GM23338 (cell line): ENCODE measurements at regions not wholly inside any gene's neighbourhood (a gene's known extent, or its start where the extent isn't known, plus 50 kb on each side); places are given as distances from the start of the nearest gene placed in this dataset.

ENCODE experiments used
- ATAC-seq: fragments of 200-7000 bp; cut with Tn5 transposase; 3 replicates; pipeline ENCODE4 v1.9.1; 2020
- DNase-seq: peaks from one replicate; pipeline ENCODE4 v3.0.0-alpha.2; 2015; ENCODE audit warnings: low spot score
- H2AFZ ChIP-seq: fragments of 200-600 bp; sonication (generic); 2 replicates; pipeline ENCODE4 v1.8.0; 2016; ENCODE audit warnings: antibody characterized with exemption, mild to moderate bottlenecking, moderate library complexity
- H3F3A ChIP-seq: fragments of 200-600 bp; sonication (generic); replicated peaks from 2 replicates; pipeline ENCODE4 v1.8.0; 2017; ENCODE audit warnings: antibody characterized with exemption, mixed run types, low read depth
- H3K27ac ChIP-seq: fragments of 200-600 bp; sonication (generic); 2 replicates; pipeline ENCODE4 v1.6.1; 2016; ENCODE audit warnings: low read depth
- H3K27me3 ChIP-seq: fragments of 200-600 bp; sonication (generic); 2 replicates; pipeline ENCODE4 v1.8.0; 2016; ENCODE audit warnings: mild to moderate bottlenecking, mixed run types, moderate library complexity; ENCODE audit not compliant: insufficient read depth
- H3K36me3 ChIP-seq: fragments of 200-600 bp; sonication (generic); 2 replicates; pipeline ENCODE4 v1.8.0; 2016; ENCODE audit warnings: mild to moderate bottlenecking; ENCODE audit not compliant: insufficient read depth
- H3K4me1 ChIP-seq: fragments of 200-600 bp; sonication (generic); 2 replicates; pipeline ENCODE4 v1.8.0; 2016; ENCODE audit warnings: mild to moderate bottlenecking, moderate library complexity; ENCODE audit not compliant: insufficient read depth
- H3K4me2 ChIP-seq: fragments of 200-600 bp; sonication (generic); 2 replicates; pipeline ENCODE4 v1.7.1; 2017; ENCODE audit warnings: mixed run types
- H3K4me3 ChIP-seq: fragments of 200-600 bp; sonication (generic); 2 replicates; pipeline ENCODE4 v1.6.1; 2016; ENCODE audit warnings: mixed run types
- H3K79me2 ChIP-seq: fragments of 200-600 bp; sonication (generic); replicated peaks from 2 replicates; pipeline ENCODE4 v1.8.0; 2017; ENCODE audit warnings: mild to moderate bottlenecking; ENCODE audit not compliant: insufficient read depth
- H3K9me2 ChIP-seq: fragments of 200-600 bp; sonication (generic); 2 replicates; pipeline ENCODE4 v1.8.0; 2017; ENCODE audit not compliant: insufficient read depth
- H4K20me1 ChIP-seq: fragments of 200-600 bp; sonication (generic); replicated peaks from 2 replicates; pipeline ENCODE4 v1.8.0; 2017; ENCODE audit warnings: mild to moderate bottlenecking; ENCODE audit not compliant: insufficient read depth
- H3K27ac Mint-ChIP-seq: 2 replicates; pipeline ENCODE4 v1.8.0; 2020; ENCODE audit warnings: inconsistent platforms, mild to moderate bottlenecking, moderate library complexity, mixed read lengths
- H3K27me3 Mint-ChIP-seq: 3 replicates; pipeline ENCODE4 v1.8.0; 2022; ENCODE audit warnings: low read depth, mild to moderate bottlenecking, moderate library complexity, mixed read lengths, inconsistent platforms; ENCODE audit not compliant: insufficient read depth, poor library complexity
- H3K36me3 Mint-ChIP-seq: 3 replicates; pipeline ENCODE4 v1.8.0; 2021; ENCODE audit warnings: low read depth, mild to moderate bottlenecking, inconsistent platforms, moderate library complexity, mixed read lengths
- H3K4me1 Mint-ChIP-seq: 3 replicates; pipeline ENCODE4 v1.8.0; 2020; ENCODE audit warnings: mild to moderate bottlenecking, inconsistent platforms, mixed read lengths
- H3K4me3 Mint-ChIP-seq: 3 replicates; pipeline ENCODE4 v1.8.0; 2021; ENCODE audit warnings: moderate library complexity, mild to moderate bottlenecking, inconsistent platforms, mixed read lengths
- H3K9me3 Mint-ChIP-seq: 3 replicates; pipeline ENCODE4 v1.8.0; 2020; ENCODE audit warnings: moderate library complexity, mild to moderate bottlenecking, inconsistent platforms, mixed read lengths
- EZH2phosphoT487 ChIP-seq: fragments of 200-600 bp; sonication (generic); IDR thresholded peaks from one replicate; pipeline ENCODE4 v1.8.1; 2018; ENCODE audit warnings: antibody characterized with exemption; ENCODE audit not compliant: unreplicated experiment
- JUNB ChIP-seq: IDR thresholded peaks from one replicate; pipeline ENCODE4 v1.6.1; 2016; ENCODE audit warnings: antibody characterized with exemption; ENCODE audit not compliant: unreplicated experiment
- NANOG ChIP-seq: IDR thresholded peaks from 2 replicates; pipeline ENCODE4 v1.6.1; 2016; ENCODE audit warnings: antibody characterized with exemption, borderline replicate concordance
- POLR2AphosphoS5 ChIP-seq: IDR thresholded peaks from 2 replicates; pipeline ENCODE4 v1.6.1; 2016; ENCODE audit warnings: antibody characterized with exemption, low read depth
- STAT1 ChIP-seq: IDR thresholded peaks from one replicate; pipeline ENCODE4 v1.6.1; 2016; ENCODE audit warnings: antibody characterized with exemption; ENCODE audit not compliant: unreplicated experiment
- ZNF114 ChIP-seq: fragments of 250-450 bp; sonication (Bioruptor Pico); IDR thresholded peaks from 2 replicates; pipeline ENCODE4 v1.5.0; 2020; ENCODE audit warnings: mild to moderate bottlenecking, moderate library complexity
- TF ChIP-seq, protein P1 (sequence below): fragments of 250-450 bp; sonication (Bioruptor Pico); IDR thresholded peaks from 2 replicates; pipeline ENCODE4 v1.5.0; 2020; ENCODE audit warnings: mild to moderate bottlenecking, moderate library complexity
- TF ChIP-seq, protein P2 (sequence below): IDR thresholded peaks from 2 replicates; pipeline ENCODE4 v1.6.1; 2016; ENCODE audit warnings: antibody characterized with exemption

DNA sequence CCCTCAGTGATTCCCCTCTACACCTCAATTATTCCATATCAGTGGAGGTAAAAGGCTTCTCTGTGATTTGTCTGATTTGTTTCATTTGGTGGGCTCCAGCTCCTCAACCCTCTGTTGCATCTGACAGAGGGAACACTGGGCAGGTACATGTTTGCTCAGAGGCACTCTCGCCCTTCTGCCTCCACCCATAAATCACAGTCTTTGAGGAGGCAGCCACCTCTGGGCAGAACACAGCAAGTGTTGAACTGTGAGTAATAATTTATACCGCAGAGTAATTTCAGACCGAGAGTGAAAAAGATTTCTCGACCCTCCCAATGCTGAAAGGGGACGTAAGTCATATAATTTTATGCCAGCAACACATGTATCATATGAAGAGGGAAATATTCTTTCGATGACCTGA lies 330.1 kb upstream of the PBX1 start:
- Histone ChIP-seq H3K27ac (no peak overlapping the region), H3K4me2 (no peak overlapping the region), H3K9me2 (no peaks in the 10 kb centered on the region), H3K79me2 (no peaks in the 10 kb centered on the region), H3F3A (no peaks in the 10 kb centered on the region), H4K20me1 (no peaks in the 10 kb centered on the region), H3K4me1 (peaks cover 6% of the 10 kb centered on the region; the same call in 1 of the 2 replicates), H3K36me3 (no peaks in the 10 kb centered on the region), H3K4me3 (no peak overlapping the region), H3K27me3 (no peaks in the 10 kb centered on the region), H2AFZ (0 out of 2 replicates have a peak overlapping the region, but pooled peaks have one; percentile 4)
- H3K9me3 Mint-ChIP-seq, result no peaks in the 10 kb centered on the region
- TF ChIP-seq EZH2phosphoT487 (no peak), ZNF114 (CRISPR knock-in tag) (no peak), STAT1 (no peak), NANOG (no peak), POLR2AphosphoS5 (no peak), JUNB (no peak)
- TF ChIP-seq, protein P1, sequence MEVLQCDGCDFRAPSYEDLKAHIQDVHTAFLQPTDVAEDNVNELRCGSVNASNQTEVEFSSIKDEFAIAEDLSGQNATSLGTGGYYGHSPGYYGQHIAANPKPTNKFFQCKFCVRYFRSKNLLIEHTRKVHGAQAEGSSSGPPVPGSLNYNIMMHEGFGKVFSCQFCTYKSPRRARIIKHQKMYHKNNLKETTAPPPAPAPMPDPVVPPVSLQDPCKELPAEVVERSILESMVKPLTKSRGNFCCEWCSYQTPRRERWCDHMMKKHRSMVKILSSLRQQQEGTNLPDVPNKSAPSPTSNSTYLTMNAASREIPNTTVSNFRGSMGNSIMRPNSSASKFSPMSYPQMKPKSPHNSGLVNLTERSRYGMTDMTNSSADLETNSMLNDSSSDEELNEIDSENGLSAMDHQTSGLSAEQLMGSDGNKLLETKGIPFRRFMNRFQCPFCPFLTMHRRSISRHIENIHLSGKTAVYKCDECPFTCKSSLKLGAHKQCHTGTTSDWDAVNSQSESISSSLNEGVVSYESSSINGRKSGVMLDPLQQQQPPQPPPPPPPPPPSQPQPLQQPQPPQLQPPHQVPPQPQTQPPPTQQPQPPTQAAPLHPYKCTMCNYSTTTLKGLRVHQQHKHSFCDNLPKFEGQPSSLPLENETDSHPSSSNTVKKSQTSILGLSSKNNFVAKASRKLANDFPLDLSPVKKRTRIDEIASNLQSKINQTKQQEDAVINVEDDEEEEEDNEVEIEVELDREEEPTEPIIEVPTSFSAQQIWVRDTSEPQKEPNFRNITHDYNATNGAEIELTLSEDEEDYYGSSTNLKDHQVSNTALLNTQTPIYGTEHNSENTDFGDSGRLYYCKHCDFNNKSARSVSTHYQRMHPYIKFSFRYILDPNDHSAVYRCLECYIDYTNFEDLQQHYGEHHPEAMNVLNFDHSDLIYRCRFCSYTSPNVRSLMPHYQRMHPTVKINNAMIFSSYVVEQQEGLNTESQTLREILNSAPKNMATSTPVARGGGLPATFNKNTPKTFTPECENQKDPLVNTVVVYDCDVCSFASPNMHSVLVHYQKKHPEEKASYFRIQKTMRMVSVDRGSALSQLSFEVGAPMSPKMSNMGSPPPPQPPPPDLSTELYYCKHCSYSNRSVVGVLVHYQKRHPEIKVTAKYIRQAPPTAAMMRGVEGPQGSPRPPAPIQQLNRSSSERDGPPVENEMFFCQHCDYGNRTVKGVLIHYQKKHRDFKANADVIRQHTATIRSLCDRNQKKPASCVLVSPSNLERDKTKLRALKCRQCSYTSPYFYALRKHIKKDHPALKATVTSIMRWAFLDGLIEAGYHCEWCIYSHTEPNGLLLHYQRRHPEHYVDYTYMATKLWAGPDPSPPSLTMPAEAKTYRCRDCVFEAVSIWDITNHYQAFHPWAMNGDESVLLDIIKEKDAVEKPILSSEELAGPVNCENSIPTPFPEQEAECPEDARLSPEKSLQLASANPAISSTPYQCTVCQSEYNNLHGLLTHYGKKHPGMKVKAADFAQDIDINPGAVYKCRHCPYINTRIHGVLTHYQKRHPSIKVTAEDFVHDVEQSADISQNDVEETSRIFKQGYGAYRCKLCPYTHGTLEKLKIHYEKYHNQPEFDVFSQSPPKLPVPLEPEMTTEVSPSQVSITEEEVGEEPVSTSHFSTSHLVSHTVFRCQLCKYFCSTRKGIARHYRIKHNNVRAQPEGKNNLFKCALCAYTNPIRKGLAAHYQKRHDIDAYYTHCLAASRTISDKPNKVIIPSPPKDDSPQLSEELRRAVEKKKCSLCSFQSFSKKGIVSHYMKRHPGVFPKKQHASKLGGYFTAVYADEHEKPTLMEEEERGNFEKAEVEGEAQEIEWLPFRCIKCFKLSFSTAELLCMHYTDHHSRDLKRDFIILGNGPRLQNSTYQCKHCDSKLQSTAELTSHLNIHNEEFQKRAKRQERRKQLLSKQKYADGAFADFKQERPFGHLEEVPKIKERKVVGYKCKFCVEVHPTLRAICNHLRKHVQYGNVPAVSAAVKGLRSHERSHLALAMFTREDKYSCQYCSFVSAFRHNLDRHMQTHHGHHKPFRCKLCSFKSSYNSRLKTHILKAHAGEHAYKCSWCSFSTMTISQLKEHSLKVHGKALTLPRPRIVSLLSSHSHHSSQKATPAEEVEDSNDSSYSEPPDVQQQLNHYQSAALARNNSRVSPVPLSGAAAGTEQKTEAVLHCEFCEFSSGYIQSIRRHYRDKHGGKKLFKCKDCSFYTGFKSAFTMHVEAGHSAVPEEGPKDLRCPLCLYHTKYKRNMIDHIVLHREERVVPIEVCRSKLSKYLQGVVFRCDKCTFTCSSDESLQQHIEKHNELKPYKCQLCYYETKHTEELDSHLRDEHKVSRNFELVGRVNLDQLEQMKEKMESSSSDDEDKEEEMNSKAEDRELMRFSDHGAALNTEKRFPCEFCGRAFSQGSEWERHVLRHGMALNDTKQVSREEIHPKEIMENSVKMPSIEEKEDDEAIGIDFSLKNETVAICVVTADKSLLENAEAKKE (CRISPR knock-in tag), result no peak
- ATAC-seq (no peak), DNase-seq (no peak)
- peaks cover 4% of the 10 kb centered on the region for H3K27me3 Mint-ChIP-seq
- H3K36me3 Mint-ChIP-seq, result no peaks in the 10 kb centered on the region
- H3K27ac Mint-ChIP-seq, result no peak overlapping the region
- H3K4me1 Mint-ChIP-seq, result peaks cover 15% of the 10 kb centered on the region; the same call in 2 of the 3 replicates
- no peak overlapping the region for H3K4me3 Mint-ChIP-seq

DNA sequence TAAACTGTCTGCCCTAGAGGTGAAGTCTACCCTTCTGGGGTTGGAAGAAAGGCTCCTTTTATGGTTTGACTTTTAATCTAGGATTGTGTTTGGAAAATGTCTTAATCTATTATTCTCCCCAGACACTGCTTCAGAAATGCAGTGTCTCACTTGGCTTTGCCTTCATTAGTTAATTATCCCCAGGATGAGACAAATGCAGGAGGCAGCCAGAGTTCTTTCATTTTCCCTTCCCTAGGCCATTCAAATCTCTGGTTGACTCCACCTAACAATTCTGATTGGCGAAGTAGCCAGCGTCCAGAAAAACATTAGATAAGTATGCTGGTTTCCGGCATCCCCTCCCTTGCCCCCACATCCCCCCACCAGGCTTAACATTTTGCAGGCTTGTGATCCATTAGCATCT lies 325.8 kb upstream of the PBX1 start:
- no peak overlapping the region for H3K4me3 Mint-ChIP-seq
- Histone ChIP-seq H3K4me2 (no peak overlapping the region), H3K27me3 (no peaks in the 10 kb centered on the region), H3K4me1 (no peaks in the 10 kb centered on the region; the same call in 1 of the 2 replicates), H3K4me3 (no peak overlapping the region), H3K36me3 (no peaks in the 10 kb centered on the region), H3K9me2 (no peaks in the 10 kb centered on the region), H3K27ac (no peak overlapping the region), H4K20me1 (no peaks in the 10 kb centered on the region), H3K79me2 (no peaks in the 10 kb centered on the region), H3F3A (no peaks in the 10 kb centered on the region), H2AFZ (peak overlapping the region; percentile 38; the same call in 1 of the 2 replicates)
- peaks cover 7% of the 10 kb centered on the region; the same call in 2 of the 3 replicates for H3K36me3 Mint-ChIP-seq
- peaks cover 6% of the 10 kb centered on the region; the same call in 1 of the 3 replicates for H3K9me3 Mint-ChIP-seq
- no peak overlapping the region for H3K27ac Mint-ChIP-seq
- TF ChIP-seq EZH2phosphoT487 (no peak), NANOG (no peak), JUNB (no peak)
- TF ChIP-seq, protein P2, sequence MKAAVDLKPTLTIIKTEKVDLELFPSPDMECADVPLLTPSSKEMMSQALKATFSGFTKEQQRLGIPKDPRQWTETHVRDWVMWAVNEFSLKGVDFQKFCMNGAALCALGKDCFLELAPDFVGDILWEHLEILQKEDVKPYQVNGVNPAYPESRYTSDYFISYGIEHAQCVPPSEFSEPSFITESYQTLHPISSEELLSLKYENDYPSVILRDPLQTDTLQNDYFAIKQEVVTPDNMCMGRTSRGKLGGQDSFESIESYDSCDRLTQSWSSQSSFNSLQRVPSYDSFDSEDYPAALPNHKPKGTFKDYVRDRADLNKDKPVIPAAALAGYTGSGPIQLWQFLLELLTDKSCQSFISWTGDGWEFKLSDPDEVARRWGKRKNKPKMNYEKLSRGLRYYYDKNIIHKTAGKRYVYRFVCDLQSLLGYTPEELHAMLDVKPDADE, result no peak
- DNase-seq (no peak), ATAC-seq (no peak)
- H3K4me1 Mint-ChIP-seq, result peaks cover 4% of the 10 kb centered on the region; the same call in 2 of the 3 replicates
- peaks cover 2% of the 10 kb centered on the region for H3K27me3 Mint-ChIP-seq
